ENCODE measurements at regions not wholly inside any gene's neighbourhood (a gene's known extent, or its start where the extent isn't known, plus 50 kb on each side); places are given as distances from the start of the nearest gene placed in this dataset.

DNA sequence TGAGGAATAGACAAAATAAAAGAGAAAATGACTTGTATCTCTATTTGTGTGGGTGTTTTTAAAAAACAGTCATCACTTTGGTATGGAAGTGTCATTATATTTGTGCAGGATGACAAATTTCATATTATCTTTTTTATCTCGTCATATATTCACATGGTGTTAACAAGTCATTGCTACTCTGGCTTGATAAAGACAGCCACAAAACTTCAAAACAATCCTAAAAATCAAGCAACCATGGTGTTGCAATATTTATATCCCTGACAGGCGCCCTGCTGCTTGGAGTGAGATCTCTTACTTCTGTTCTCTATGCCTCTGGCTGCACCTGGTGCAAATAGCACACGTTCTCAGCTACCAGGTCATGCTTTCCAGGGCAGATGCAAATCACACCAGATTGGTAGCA lies 278.0 kb upstream of the EPHA4 start (continued):
- TF ChIP-seq, protein P1, sequence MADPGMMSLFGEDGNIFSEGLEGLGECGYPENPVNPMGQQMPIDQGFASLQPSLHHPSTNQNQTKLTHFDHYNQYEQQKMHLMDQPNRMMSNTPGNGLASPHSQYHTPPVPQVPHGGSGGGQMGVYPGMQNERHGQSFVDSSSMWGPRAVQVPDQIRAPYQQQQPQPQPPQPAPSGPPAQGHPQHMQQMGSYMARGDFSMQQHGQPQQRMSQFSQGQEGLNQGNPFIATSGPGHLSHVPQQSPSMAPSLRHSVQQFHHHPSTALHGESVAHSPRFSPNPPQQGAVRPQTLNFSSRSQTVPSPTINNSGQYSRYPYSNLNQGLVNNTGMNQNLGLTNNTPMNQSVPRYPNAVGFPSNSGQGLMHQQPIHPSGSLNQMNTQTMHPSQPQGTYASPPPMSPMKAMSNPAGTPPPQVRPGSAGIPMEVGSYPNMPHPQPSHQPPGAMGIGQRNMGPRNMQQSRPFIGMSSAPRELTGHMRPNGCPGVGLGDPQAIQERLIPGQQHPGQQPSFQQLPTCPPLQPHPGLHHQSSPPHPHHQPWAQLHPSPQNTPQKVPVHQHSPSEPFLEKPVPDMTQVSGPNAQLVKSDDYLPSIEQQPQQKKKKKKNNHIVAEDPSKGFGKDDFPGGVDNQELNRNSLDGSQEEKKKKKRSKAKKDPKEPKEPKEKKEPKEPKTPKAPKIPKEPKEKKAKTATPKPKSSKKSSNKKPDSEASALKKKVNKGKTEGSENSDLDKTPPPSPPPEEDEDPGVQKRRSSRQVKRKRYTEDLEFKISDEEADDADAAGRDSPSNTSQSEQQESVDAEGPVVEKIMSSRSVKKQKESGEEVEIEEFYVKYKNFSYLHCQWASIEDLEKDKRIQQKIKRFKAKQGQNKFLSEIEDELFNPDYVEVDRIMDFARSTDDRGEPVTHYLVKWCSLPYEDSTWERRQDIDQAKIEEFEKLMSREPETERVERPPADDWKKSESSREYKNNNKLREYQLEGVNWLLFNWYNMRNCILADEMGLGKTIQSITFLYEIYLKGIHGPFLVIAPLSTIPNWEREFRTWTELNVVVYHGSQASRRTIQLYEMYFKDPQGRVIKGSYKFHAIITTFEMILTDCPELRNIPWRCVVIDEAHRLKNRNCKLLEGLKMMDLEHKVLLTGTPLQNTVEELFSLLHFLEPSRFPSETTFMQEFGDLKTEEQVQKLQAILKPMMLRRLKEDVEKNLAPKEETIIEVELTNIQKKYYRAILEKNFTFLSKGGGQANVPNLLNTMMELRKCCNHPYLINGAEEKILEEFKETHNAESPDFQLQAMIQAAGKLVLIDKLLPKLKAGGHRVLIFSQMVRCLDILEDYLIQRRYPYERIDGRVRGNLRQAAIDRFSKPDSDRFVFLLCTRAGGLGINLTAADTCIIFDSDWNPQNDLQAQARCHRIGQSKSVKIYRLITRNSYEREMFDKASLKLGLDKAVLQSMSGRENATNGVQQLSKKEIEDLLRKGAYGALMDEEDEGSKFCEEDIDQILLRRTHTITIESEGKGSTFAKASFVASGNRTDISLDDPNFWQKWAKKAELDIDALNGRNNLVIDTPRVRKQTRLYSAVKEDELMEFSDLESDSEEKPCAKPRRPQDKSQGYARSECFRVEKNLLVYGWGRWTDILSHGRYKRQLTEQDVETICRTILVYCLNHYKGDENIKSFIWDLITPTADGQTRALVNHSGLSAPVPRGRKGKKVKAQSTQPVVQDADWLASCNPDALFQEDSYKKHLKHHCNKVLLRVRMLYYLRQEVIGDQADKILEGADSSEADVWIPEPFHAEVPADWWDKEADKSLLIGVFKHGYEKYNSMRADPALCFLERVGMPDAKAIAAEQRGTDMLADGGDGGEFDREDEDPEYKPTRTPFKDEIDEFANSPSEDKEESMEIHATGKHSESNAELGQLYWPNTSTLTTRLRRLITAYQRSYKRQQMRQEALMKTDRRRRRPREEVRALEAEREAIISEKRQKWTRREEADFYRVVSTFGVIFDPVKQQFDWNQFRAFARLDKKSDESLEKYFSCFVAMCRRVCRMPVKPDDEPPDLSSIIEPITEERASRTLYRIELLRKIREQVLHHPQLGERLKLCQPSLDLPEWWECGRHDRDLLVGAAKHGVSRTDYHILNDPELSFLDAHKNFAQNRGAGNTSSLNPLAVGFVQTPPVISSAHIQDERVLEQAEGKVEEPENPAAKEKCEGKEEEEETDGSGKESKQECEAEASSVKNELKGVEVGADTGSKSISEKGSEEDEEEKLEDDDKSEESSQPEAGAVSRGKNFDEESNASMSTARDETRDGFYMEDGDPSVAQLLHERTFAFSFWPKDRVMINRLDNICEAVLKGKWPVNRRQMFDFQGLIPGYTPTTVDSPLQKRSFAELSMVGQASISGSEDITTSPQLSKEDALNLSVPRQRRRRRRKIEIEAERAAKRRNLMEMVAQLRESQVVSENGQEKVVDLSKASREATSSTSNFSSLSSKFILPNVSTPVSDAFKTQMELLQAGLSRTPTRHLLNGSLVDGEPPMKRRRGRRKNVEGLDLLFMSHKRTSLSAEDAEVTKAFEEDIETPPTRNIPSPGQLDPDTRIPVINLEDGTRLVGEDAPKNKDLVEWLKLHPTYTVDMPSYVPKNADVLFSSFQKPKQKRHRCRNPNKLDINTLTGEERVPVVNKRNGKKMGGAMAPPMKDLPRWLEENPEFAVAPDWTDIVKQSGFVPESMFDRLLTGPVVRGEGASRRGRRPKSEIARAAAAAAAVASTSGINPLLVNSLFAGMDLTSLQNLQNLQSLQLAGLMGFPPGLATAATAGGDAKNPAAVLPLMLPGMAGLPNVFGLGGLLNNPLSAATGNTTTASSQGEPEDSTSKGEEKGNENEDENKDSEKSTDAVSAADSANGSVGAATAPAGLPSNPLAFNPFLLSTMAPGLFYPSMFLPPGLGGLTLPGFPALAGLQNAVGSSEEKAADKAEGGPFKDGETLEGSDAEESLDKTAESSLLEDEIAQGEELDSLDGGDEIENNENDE (IDR thresholded peaks at IDR 0.05; ENCODE audit: insufficient replicate concordance, low read length), result no peak
- TF ChIP-seq RBBP5 (IDR thresholded peaks at IDR 0.05; ENCODE audit: borderline replicate concordance, low read depth, low read length), result no peak
- no peak for TF ChIP-seq CREB1 (IDR thresholded peaks at IDR 0.05)
- no peak for TF ChIP-seq SAP30 (IDR thresholded peaks at IDR 0.05; ENCODE audit: insufficient read depth, insufficient replicate concordance, low read length)
- TF ChIP-seq MAX (IDR thresholded peaks at IDR 0.05), result no peak
- no peak for TF ChIP-seq EZH2 (IDR thresholded peaks at IDR 0.05; ENCODE audit: low read depth, low read length, severe bottlenecking)
- TF ChIP-seq BCL11A (IDR thresholded peaks at IDR 0.05; ENCODE audit: low read depth in 2 of 2, low read length in 2 of 2), result no peak
- TF ChIP-seq E2F6 (IDR thresholded peaks at IDR 0.05), result no peak
- TF ChIP-seq SUZ12 (IDR thresholded peaks at IDR 0.05; ENCODE audit: low read length), result no peak
- TF ChIP-seq HDAC6 (IDR thresholded peaks at IDR 0.05; ENCODE audit: low read depth, low read length), result no peak

All from H1 (cell line).